KMS-11 (cell line): ENCODE measurements at regions not wholly inside any gene's neighbourhood (a gene's known extent, or its start where the extent isn't known, plus 50 kb on each side); places are given as distances from the start of the nearest gene placed in this dataset.
A peak's percentile ranks its signal among the peaks of the same experiment; 100 is the strongest.

Experiments used
- H2AFZ ChIP-seq: fragments of 200-600 bp; sonication (generic); 2 replicates; pipeline ENCODE4 v1.6.1; 2016; ENCODE audit warnings: antibody characterized with exemption, mixed run types, low read depth
- H3K27ac ChIP-seq: fragments of 200-600 bp; sonication (generic); 2 replicates; pipeline ENCODE4 v1.6.1; 2016; ENCODE audit warnings: mild to moderate bottlenecking, mixed run types
- H3K27me3 ChIP-seq: fragments of 200-600 bp; sonication (generic); 2 replicates; pipeline ENCODE4 v1.6.1; 2017; ENCODE audit warnings: mild to moderate bottlenecking, low read depth, mixed run types, moderate library complexity; ENCODE audit not compliant: insufficient read depth
- H3K36me3 ChIP-seq: fragments of 200-600 bp; sonication (generic); 2 replicates; pipeline ENCODE4 v1.6.1; 2017; ENCODE audit warnings: mild to moderate bottlenecking, mixed run types; ENCODE audit not compliant: insufficient read depth
- H3K4me1 ChIP-seq: fragments of 200-600 bp; sonication (generic); 2 replicates; pipeline ENCODE4 v1.6.1; 2016; ENCODE audit warnings: mild to moderate bottlenecking, low read depth, mixed run types; ENCODE audit not compliant: poor library complexity, severe bottlenecking
- H3K4me2 ChIP-seq: fragments of 200-600 bp; sonication (generic); 2 replicates; pipeline ENCODE4 v1.7.0; 2016; ENCODE audit warnings: mild to moderate bottlenecking, mixed run types
- H3K4me3 ChIP-seq: fragments of 200-600 bp; sonication (generic); IDR thresholded peaks from 2 replicates; pipeline ENCODE4 v1.6.1; 2017; ENCODE audit warnings: low read depth, low read length, mixed read lengths; ENCODE audit not compliant: insufficient read depth
- H3K79me2 ChIP-seq: fragments of 200-600 bp; sonication (generic); 2 replicates; pipeline ENCODE4 v1.6.1; 2016; ENCODE audit warnings: low read depth, mixed run types; ENCODE audit not compliant: insufficient read depth
- H3K9ac ChIP-seq: fragments of 200-600 bp; sonication (generic); 2 replicates; pipeline ENCODE4 v1.6.1; 2016; ENCODE audit warnings: mild to moderate bottlenecking, mixed run types
- H4K20me1 ChIP-seq: fragments of 200-600 bp; sonication (generic); 2 replicates; pipeline ENCODE4 v1.6.1; 2016; ENCODE audit warnings: mild to moderate bottlenecking, mixed run types; ENCODE audit not compliant: insufficient read depth
- CTCF ChIP-seq: fragments of 200-600 bp; sonication (generic); conservative IDR thresholded peaks from 2 replicates; pipeline ENCODE4 v1.6.1; 2017; ENCODE audit warnings: low read depth, mild to moderate bottlenecking, antibody characterized with exemption, low read length, moderate library complexity, mixed read lengths

GRCh38 chrX:40182615-40183014 is 84.9 kb upstream of the BCOR start:
- Histone ChIP-seq H3K27me3 (no peaks in the 10 kb centered on the region), H3K36me3 (no peaks in the 10 kb centered on the region), H4K20me1 (no peaks in the 10 kb centered on the region), H3K4me3 (no peak overlapping the region), H3K4me1 (peaks cover under 1% of the 10 kb centered on the region), H3K9ac (no peak overlapping the region), H3K79me2 (no peaks in the 10 kb centered on the region), H3K4me2 (no peak overlapping the region), H3K27ac (no peak overlapping the region), H2AFZ (no peak overlapping the region)
- TF ChIP-seq CTCF: no peak

- Histone ChIP-seq H3K27ac (no peak overlapping the region), H3K4me2 (no peak overlapping the region)
- no peak for TF ChIP-seq CTCF
These were observed 84.3 kb upstream of the BCOR start for GRCh38 chrX:40182095-40182494.

GRCh38 chrX:40179283-40179682 is 81.5 kb upstream of the BCOR start:
- no peak overlapping the region for H3K4me2 ChIP-seq
- H3K4me3 ChIP-seq: no peak overlapping the region
- no peak overlapping the region for H2AFZ ChIP-seq
- no peak overlapping the region for H3K9ac ChIP-seq
- no peak overlapping the region for H3K27ac ChIP-seq
- H3K36me3 ChIP-seq: no peaks in the 10 kb centered on the region
- H3K4me1 ChIP-seq: peaks cover 6% of the 10 kb centered on the region
- H3K27me3 ChIP-seq: no peaks in the 10 kb centered on the region
- peaks cover 6% of the 10 kb centered on the region; the same call in 1 of the 2 replicates for H3K79me2 ChIP-seq
- no peak for TF ChIP-seq CTCF
- H4K20me1 ChIP-seq: no peaks in the 10 kb centered on the region

More at GRCh38 chrX:40182095-40182494, 84.3 kb upstream of the BCOR start:
- H2AFZ ChIP-seq: no peak overlapping the region
- peaks cover 6% of the 10 kb centered on the region for H3K4me1 ChIP-seq
- no peaks in the 10 kb centered on the region for H3K79me2 ChIP-seq
- H3K36me3 ChIP-seq: no peaks in the 10 kb centered on the region
- H4K20me1 ChIP-seq: no peaks in the 10 kb centered on the region
- no peak overlapping the region for H3K9ac ChIP-seq
- H3K27me3 ChIP-seq: no peaks in the 10 kb centered on the region
- no peak overlapping the region for H3K4me3 ChIP-seq

- H3K79me2 ChIP-seq: peaks cover 14% of the 10 kb centered on the region
- H3K4me2 ChIP-seq: 0 out of 2 replicates have a peak overlapping the region, but pooled peaks have one; percentile 61
- H3K9ac ChIP-seq: no peak overlapping the region
These were observed 80.4 kb upstream of the BCOR start for GRCh38 chrX:40177942-40178715.

More at GRCh38 chrX:40177942-40178715, 80.4 kb upstream of the BCOR start:
- no peaks in the 10 kb centered on the region for H3K27me3 ChIP-seq
- no peaks in the 10 kb centered on the region for H4K20me1 ChIP-seq
- peaks cover 13% of the 10 kb centered on the region for H3K4me1 ChIP-seq
- H2AFZ ChIP-seq: no peak overlapping the region
- no peak overlapping the region for H3K4me3 ChIP-seq
- H3K36me3 ChIP-seq: no peaks in the 10 kb centered on the region
- H3K27ac ChIP-seq: peak overlapping the region; percentile 99; the same call in 1 of the 2 replicates
- no peak for TF ChIP-seq CTCF
